WI38 (cell line): ENCODE measurements at regions not wholly inside any gene's neighbourhood (a gene's known extent, or its start where the extent isn't known, plus 50 kb on each side); places are given as distances from the start of the nearest gene placed in this dataset.

ENCODE experiments used
- H3K4me3 ChIP-seq: 2 replicates; pipeline ENCODE4 v1.5.1; 2011; ENCODE audit warnings: low read depth, mild to moderate bottlenecking, control low read depth, low read length
- CTCF ChIP-seq: IDR thresholded peaks from 2 replicates; pipeline ENCODE4 v1.5.1; 2012; ENCODE audit warnings: low read depth, mild to moderate bottlenecking, control low read depth, low read length

GRCh38 chr1:234680331-234680904, 70.4 kb upstream of the IRF2BP2 start:
- TF ChIP-seq CTCF: no peak

GRCh38 chr1:234676103-234676594, 66.2 kb upstream of the IRF2BP2 start:
- no peak for TF ChIP-seq CTCF
- H3K4me3 ChIP-seq: peak overlapping the region; percentile 53

More at GRCh38 chr1:234680331-234680904, 70.4 kb upstream of the IRF2BP2 start:
- no peak overlapping the region for H3K4me3 ChIP-seq

- TF ChIP-seq CTCF: no peak
- H3K4me3 ChIP-seq: no peak overlapping the region
Measured at GRCh38 chr1:234675572-234675971, 65.6 kb upstream of the IRF2BP2 start.

GRCh38 chr1:234675006-234675405, 65.0 kb upstream of the IRF2BP2 start:
- no peak overlapping the region for H3K4me3 ChIP-seq

GRCh38 chr1:234674218-234674815, 64.3 kb upstream of the IRF2BP2 start:
- no peak overlapping the region for H3K4me3 ChIP-seq
- TF ChIP-seq CTCF: no peak

More at GRCh38 chr1:234675006-234675405, 65.0 kb upstream of the IRF2BP2 start:
- no peak for TF ChIP-seq CTCF

- TF ChIP-seq CTCF: no peak
- H3K4me3 ChIP-seq: no peak overlapping the region
Measured at GRCh38 chr1:234672349-234673135, 62.6 kb upstream of the IRF2BP2 start.

- no peak for TF ChIP-seq CTCF
- H3K4me3 ChIP-seq: no peak overlapping the region
Measured at GRCh38 chr1:234670967-234671626, 61.1 kb upstream of the IRF2BP2 start.
